ENCODE measurements at regions not wholly inside any gene's neighbourhood (a gene's known extent, or its start where the extent isn't known, plus 50 kb on each side); places are given as distances from the start of the nearest gene placed in this dataset.
A peak's percentile ranks its signal among the peaks of the same experiment; 100 is the strongest.

- peak; percentile 94 for DNase-seq (ENCODE audit: low spot score)
Measured at GRCh38 chr4:1511441-1512041, 105.3 kb upstream of the NKX1-1 start.

- DNase-seq (ENCODE audit: low spot score), result no peak
Measured at GRCh38 chr4:1510931-1511330, 104.7 kb upstream of the NKX1-1 start.

GRCh38 chr4:1509366-1509765, 103.1 kb upstream of the NKX1-1 start:
- no peak for DNase-seq (ENCODE audit: low spot score)

GRCh38 chr4:1508161-1509160, 102.2 kb upstream of the NKX1-1 start:
- no peak for DNase-seq (ENCODE audit: low spot score)

- DNase-seq (ENCODE audit: low spot score), result no peak
Measured at GRCh38 chr4:1506956-1507721, 100.9 kb upstream of the NKX1-1 start.

GRCh38 chr4:1505511-1506460, 99.5 kb upstream of the NKX1-1 start:
- DNase-seq (ENCODE audit: low spot score), result no peak

- peak; percentile 33 for DNase-seq (ENCODE audit: low spot score)
Measured at GRCh38 chr4:1504595-1505500, 98.6 kb upstream of the NKX1-1 start.

GRCh38 chr4:1503583-1504471, 97.6 kb upstream of the NKX1-1 start:
- DNase-seq (ENCODE audit: low spot score), result no peak

- DNase-seq (ENCODE audit: low spot score), result no peak
Measured at GRCh38 chr4:1502976-1503375, 96.7 kb upstream of the NKX1-1 start.

GRCh38 chr4:1502501-1502886, 96.3 kb upstream of the NKX1-1 start:
- no peak for DNase-seq (ENCODE audit: low spot score)

GRCh38 chr4:1501754-1502500, 95.7 kb upstream of the NKX1-1 start:
- DNase-seq (ENCODE audit: low spot score), result no peak

GRCh38 chr4:1500966-1501753, 94.9 kb upstream of the NKX1-1 start:
- DNase-seq (ENCODE audit: low spot score), result no peak

- DNase-seq (ENCODE audit: low spot score), result peak; percentile 11
Measured at GRCh38 chr4:1500231-1500965, 94.2 kb upstream of the NKX1-1 start.

- no peak for DNase-seq (ENCODE audit: low spot score)
Measured at GRCh38 chr4:1499465-1499864, 93.2 kb upstream of the NKX1-1 start.

GRCh38 chr4:1497189-1497801, 91.1 kb upstream of the NKX1-1 start:
- no peak for DNase-seq (ENCODE audit: low spot score)

- no peak for DNase-seq (ENCODE audit: low spot score)
Measured at GRCh38 chr4:1496116-1496642, 89.9 kb upstream of the NKX1-1 start.

Data from NAMALWA (cell line).